ENCODE measurements at regions not wholly inside any gene's neighbourhood (a gene's known extent, or its start where the extent isn't known, plus 50 kb on each side); places are given as distances from the start of the nearest gene placed in this dataset.

GRCh38 chr4:158346576-158346975, 136.3 kb downstream of the TMEM144 start:
- no peak for TF ChIP-seq FOXA1 (IDR thresholded peaks at IDR 0.05)
- TF ChIP-seq BHLHE40 (IDR thresholded peaks at IDR 0.05; ENCODE audit: borderline replicate concordance), result no peak
- TF ChIP-seq PKNOX1 (IDR thresholded peaks at IDR 0.05), result no peak
- TF ChIP-seq NFRKB (IDR thresholded peaks at IDR 0.05), result no peak
- no peak for TF ChIP-seq SP1 (IDR thresholded peaks at IDR 0.05)
- no peak for TF ChIP-seq FOXK2 (IDR thresholded peaks at IDR 0.05)
- no peak for TF ChIP-seq TARDBP (IDR thresholded peaks at IDR 0.05)
- no peak for TF ChIP-seq HDGF (IDR thresholded peaks at IDR 0.05; ENCODE audit: borderline replicate concordance)
- no peak for TF ChIP-seq ELF4 (IDR thresholded peaks at IDR 0.05)
- TF ChIP-seq SUZ12 (IDR thresholded peaks at IDR 0.05), result no peak
- TF ChIP-seq ZNF384 (IDR thresholded peaks at IDR 0.05), result no peak
- TF ChIP-seq CTBP1 (IDR thresholded peaks at IDR 0.05; ENCODE audit: borderline replicate concordance), result no peak
- no peak for TF ChIP-seq LEF1 (IDR thresholded peaks at IDR 0.05; ENCODE audit: borderline replicate concordance)
- no peak for TF ChIP-seq FOXM1 (IDR thresholded peaks at IDR 0.05; ENCODE audit: borderline replicate concordance)

All from HEK293T (cell line).